ENCODE measurements at regions not wholly inside any gene's neighbourhood (a gene's known extent, or its start where the extent isn't known, plus 50 kb on each side); places are given as distances from the start of the nearest gene placed in this dataset.

DNA sequence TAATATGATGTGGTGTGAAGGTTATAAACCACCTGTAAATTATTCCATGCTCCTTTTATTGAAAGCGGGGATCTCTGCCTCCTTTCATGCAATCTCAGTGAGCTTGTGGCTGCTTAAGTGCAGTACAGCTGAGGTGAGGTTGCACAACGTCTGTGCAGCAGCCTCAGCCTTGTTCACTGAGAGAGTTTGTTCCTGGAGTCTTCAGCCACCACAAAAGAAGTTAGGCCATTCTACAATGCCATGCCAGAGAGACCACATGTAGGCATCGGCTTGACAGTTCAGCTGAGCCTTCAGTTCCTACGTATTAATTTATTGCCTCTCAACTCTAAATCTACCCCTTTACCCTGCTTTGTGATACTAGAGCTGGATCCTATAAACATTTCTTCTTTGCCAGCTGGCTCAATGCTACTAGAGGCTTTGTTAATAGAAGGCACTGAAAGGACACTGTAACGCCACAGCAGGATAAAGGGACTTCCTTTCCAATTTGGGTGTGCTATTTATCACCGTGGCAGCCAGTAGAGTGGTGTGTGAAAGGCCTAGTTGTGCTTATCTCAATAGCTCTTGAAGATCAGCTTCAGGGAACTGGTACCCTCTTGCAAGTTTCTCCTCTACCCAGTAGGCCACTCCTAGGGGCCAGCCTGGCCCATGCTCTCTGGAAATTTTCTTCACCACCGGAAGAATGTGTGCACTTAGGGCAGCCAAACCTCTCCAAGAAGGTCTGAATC lies 337.7 kb downstream of the IPO8 start:
- no peak overlapping the region for H3K4me3 ChIP-seq
- H3K27me3 ChIP-seq, result no peaks in the 10 kb centered on the region
- no peak overlapping the region for H3K27ac ChIP-seq
- H3K36me3 ChIP-seq, result no peaks in the 10 kb centered on the region
- no peak for DNase-seq
- TF ChIP-seq, protein P1, sequence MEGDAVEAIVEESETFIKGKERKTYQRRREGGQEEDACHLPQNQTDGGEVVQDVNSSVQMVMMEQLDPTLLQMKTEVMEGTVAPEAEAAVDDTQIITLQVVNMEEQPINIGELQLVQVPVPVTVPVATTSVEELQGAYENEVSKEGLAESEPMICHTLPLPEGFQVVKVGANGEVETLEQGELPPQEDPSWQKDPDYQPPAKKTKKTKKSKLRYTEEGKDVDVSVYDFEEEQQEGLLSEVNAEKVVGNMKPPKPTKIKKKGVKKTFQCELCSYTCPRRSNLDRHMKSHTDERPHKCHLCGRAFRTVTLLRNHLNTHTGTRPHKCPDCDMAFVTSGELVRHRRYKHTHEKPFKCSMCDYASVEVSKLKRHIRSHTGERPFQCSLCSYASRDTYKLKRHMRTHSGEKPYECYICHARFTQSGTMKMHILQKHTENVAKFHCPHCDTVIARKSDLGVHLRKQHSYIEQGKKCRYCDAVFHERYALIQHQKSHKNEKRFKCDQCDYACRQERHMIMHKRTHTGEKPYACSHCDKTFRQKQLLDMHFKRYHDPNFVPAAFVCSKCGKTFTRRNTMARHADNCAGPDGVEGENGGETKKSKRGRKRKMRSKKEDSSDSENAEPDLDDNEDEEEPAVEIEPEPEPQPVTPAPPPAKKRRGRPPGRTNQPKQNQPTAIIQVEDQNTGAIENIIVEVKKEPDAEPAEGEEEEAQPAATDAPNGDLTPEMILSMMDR (IDR thresholded peaks at IDR 0.05), result no peak
- TF ChIP-seq POLR2A (IDR thresholded peaks at IDR 0.05), result no peak
- H3K9me3 ChIP-seq, result no peaks in the 10 kb centered on the region
- no peaks in the 10 kb centered on the region for H3K4me1 ChIP-seq
- intact Hi-C loops (cut with DNase I; ENCODE audit: low total_unique reads), result no loop called here

DNA sequence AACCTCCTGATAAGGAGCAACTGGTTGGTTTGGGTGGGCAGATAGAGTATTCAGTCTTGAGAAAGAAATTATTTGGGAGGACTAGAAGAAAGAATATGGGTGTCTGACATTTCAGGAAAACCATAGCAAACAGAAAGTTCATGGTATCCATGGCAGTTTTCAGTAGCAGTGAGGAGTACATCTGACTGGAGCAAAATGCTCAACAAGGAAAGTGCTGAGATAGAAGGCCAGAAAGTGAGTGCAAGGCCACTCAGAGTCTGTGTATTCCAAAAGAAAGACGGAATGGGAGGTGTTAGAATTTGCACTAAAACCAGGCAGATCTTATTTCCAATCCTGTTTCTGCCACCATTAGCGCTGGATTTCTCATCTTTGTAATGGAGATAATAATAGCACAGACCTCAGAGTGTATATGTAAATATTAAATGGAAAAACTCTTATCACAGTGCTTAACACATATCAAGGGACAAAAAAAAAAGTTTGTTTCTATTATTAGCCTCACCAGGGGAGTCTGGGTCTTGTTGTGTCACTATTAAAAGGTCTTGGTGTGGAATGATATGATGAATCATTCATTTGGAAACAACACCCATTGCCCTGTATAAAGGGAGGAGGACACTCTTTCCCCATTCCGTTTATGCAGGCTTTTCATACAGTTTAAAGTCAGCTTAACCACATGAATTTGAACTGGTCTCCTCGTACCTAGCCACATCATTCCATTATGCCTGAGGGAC lies 349.8 kb downstream of the IPO8 start:
- Histone ChIP-seq H3K36me3 (no peaks in the 10 kb centered on the region), H3K9me3 (no peaks in the 10 kb centered on the region), H3K27ac (no peak overlapping the region), H3K4me3 (no peak overlapping the region), H3K27me3 (no peaks in the 10 kb centered on the region), H3K4me1 (no peaks in the 10 kb centered on the region)
- DNase-seq, result no peak
- intact Hi-C loops (cut with DNase I; ENCODE audit: low total_unique reads), result no loop called here
- no peak for TF ChIP-seq POLR2A (IDR thresholded peaks at IDR 0.05)
- TF ChIP-seq, protein P1 (IDR thresholded peaks at IDR 0.05), result no peak

DNA sequence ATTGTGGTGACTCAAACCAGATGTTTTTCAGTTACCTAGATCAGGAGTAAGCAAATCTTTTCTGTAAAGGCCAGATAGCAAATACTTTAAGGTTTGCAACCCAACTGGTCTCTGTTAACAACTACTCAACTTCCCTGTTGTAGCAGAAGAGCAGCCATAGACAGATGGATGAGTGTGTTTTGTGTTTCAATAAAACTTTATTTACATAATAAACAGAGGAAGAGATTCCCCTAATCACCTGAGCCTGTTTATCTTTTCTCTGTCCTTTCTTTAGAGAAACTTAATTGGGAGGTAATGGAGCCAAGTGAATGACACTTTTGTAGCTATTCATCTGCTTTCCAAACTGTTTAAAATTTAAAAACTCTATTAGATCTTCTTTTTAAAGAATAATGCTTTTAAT lies 365.1 kb downstream of the IPO8 start:
- H3K36me3 ChIP-seq, result no peaks in the 10 kb centered on the region
- H3K27me3 ChIP-seq, result no peaks in the 10 kb centered on the region
- TF ChIP-seq, protein P1 (IDR thresholded peaks at IDR 0.05), result no peak
- no peak for TF ChIP-seq POLR2A (IDR thresholded peaks at IDR 0.05)
- intact Hi-C loops (cut with DNase I; ENCODE audit: low total_unique reads), result no loop called here
- H3K4me3 ChIP-seq, result no peak overlapping the region
- no peak overlapping the region for H3K27ac ChIP-seq
- no peaks in the 10 kb centered on the region for H3K4me1 ChIP-seq
- H3K9me3 ChIP-seq, result no peaks in the 10 kb centered on the region
- DNase-seq, result no peak

DNA sequence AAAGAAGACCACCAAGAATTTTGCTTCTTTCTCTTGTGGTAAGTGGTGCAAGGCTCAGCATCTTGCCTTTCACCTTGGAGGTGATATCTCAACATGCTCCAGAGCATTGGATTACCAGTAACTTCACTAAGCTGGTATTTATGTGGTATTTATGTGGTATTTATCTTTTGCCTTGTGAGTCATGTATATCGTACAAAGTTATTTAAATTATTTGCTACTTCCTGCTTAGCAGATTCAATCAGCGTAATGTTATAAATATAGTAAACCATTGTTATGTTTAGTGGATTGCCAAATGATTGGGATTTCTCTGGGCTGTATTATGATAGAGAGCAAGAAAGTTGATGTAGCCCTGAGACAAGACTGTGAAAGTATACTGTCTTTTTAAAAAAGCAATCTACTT lies 366.4 kb downstream of the IPO8 start:
- TF ChIP-seq, protein P1 (IDR thresholded peaks at IDR 0.05), result no peak
- no peak for TF ChIP-seq POLR2A (IDR thresholded peaks at IDR 0.05)
- intact Hi-C loops (cut with DNase I; ENCODE audit: low total_unique reads), result no loop called here
- no peaks in the 10 kb centered on the region for H3K9me3 ChIP-seq
- H3K27me3 ChIP-seq, result no peaks in the 10 kb centered on the region
- H3K36me3 ChIP-seq, result no peaks in the 10 kb centered on the region
- H3K27ac ChIP-seq, result no peak overlapping the region
- DNase-seq, result no peak
- H3K4me1 ChIP-seq, result no peaks in the 10 kb centered on the region
- no peak overlapping the region for H3K4me3 ChIP-seq

DNA sequence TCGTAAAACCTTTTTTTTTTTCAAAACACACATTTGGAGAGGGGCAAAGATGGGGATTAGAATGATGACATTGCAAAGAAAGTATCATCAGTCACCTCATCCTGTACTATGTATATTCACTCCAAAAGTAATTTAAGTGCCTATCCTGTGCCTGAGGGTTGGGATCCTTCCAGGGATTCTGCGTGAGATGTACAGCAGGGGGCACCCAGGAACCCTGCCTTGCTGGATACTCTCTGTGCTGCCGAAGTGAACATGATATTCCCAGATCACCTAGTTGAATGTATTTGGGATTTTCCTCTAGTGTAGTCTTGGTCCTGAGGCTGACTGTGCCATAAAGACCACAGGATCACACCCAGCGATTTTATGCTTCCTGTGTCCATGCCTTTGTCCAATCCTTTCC lies 372.7 kb downstream of the IPO8 start:
- Histone ChIP-seq H3K27ac (no peak overlapping the region), H3K4me1 (no peaks in the 10 kb centered on the region), H3K9me3 (no peaks in the 10 kb centered on the region), H3K4me3 (no peak overlapping the region), H3K27me3 (no peaks in the 10 kb centered on the region), H3K36me3 (no peaks in the 10 kb centered on the region)
- intact Hi-C loops (cut with DNase I; ENCODE audit: low total_unique reads), result no loop called here
- no peak for DNase-seq
- TF ChIP-seq, protein P1 (IDR thresholded peaks at IDR 0.05), result no peak
